OCI-LY7 (cell line): ENCODE measurements at regions not wholly inside any gene's neighbourhood (a gene's known extent, or its start where the extent isn't known, plus 50 kb on each side); places are given as distances from the start of the nearest gene placed in this dataset.
A peak's percentile ranks its signal among the peaks of the same experiment; 100 is the strongest.

Experiments
- BruUV-seq: library from RNA; stranded (reverse); fragments of 400-500 nt; replicated peaks from 2 replicates; lab custom pipeline; 2021; lab: Mats Ljungman, UMichigan
- CTCF ChIA-PET: fragments of 300-600 bp; sonication (Branson Sonifier 250); formaldehyde crosslinking; loops from one replicate; lab custom pipeline; 2022; ENCODE audit warnings: antibody characterized with exemption; ENCODE audit not compliant: unreplicated experiment; lab: Charles Lee
- POLR2A ChIA-PET: fragments of 300-600 bp; sonication (Branson Sonifier 250); formaldehyde crosslinking; loops from one replicate; lab custom pipeline; 2022; ENCODE audit warnings: antibody characterized with exemption; lab: Charles Lee
- DNase-seq: peaks from one replicate; pipeline ENCODE4 v3.0.0-alpha.2; 2015; ENCODE audit warnings: low spot score
- H2AFZ ChIP-seq: fragments of 200-600 bp; sonication (generic), shearing (Covaris generic); 2 replicates; pipeline ENCODE4 v1.6.1; 2014; ENCODE audit warnings: mild to moderate bottlenecking, antibody characterized with exemption, low read length, moderate library complexity
- H3K27ac ChIP-seq: fragments of 200-600 bp; sonication (generic); 2 replicates; pipeline ENCODE4 v1.5.1; 2014; ENCODE audit warnings: mixed run types, low read depth, mild to moderate bottlenecking, moderate library complexity, low read length, inconsistent platforms; ENCODE audit not compliant: poor library complexity, severe bottlenecking
- H3K36me3 ChIP-seq: fragments of 200-600 bp; sonication (generic); 2 replicates; pipeline ENCODE4 v1.6.1; 2014; ENCODE audit warnings: mild to moderate bottlenecking, antibody characterized with exemption, low read length, moderate library complexity, mixed read lengths; ENCODE audit not compliant: insufficient read depth
- H3K4me1 ChIP-seq: fragments of 200-600 bp; sonication (generic); 2 replicates; pipeline ENCODE4 v1.5.1; 2014; ENCODE audit warnings: mild to moderate bottlenecking, low read length; ENCODE audit not compliant: insufficient read depth, poor library complexity, severe bottlenecking
- H3K4me2 ChIP-seq: fragments of 200-600 bp; sonication (generic); 2 replicates; pipeline ENCODE4 v1.6.1; 2014; ENCODE audit warnings: mild to moderate bottlenecking, low read length
- H3K4me3 ChIP-seq: fragments of 200-600 bp; sonication (generic); 2 replicates; pipeline ENCODE4 v1.5.1; 2014; ENCODE audit warnings: mild to moderate bottlenecking, low read depth, low read length; ENCODE audit not compliant: poor library complexity, severe bottlenecking
- H3K79me2 ChIP-seq: fragments of 200-600 bp; sonication (generic); 2 replicates; pipeline ENCODE4 v1.6.1; 2016; ENCODE audit warnings: low read depth, mild to moderate bottlenecking, low read length, moderate library complexity, mixed read lengths; ENCODE audit not compliant: insufficient read depth
- H3K9me2 ChIP-seq: fragments of 200-600 bp; sonication (generic); 2 replicates; pipeline ENCODE4 v1.6.1; 2016; ENCODE audit warnings: mild to moderate bottlenecking, low read length, mixed read lengths; ENCODE audit not compliant: insufficient read depth
- H3K9me3 ChIP-seq: fragments of 200-600 bp; sonication (generic); 2 replicates; pipeline ENCODE4 v1.6.1; 2014; ENCODE audit warnings: mild to moderate bottlenecking, mixed run types, low read length, mixed read lengths
- H4K20me1 ChIP-seq: fragments of 200-600 bp; sonication (generic); 2 replicates; pipeline ENCODE4 v1.6.1; 2014; ENCODE audit warnings: mild to moderate bottlenecking, antibody characterized with exemption, low read length, moderate library complexity, mixed read lengths; ENCODE audit not compliant: insufficient read depth
- CTCF ChIP-seq: fragments of 200-600 bp; sonication (generic); conservative IDR thresholded peaks from 2 replicates; pipeline ENCODE4 v1.5.1; 2014; ENCODE audit warnings: mild to moderate bottlenecking, antibody characterized with exemption, low read length, moderate library complexity, mixed read lengths
- EZH2phosphoT487 ChIP-seq: fragments of 200-600 bp; sonication (generic); IDR thresholded peaks from 2 replicates; pipeline ENCODE4 v1.6.1; 2018; ENCODE audit warnings: low read depth, borderline replicate concordance, mild to moderate bottlenecking, mixed run types, antibody characterized with exemption, low read length, moderate library complexity, mixed read lengths
- intact Hi-C: fragments of 100-400 bp; cut with micrococcal nuclease; formaldehyde crosslinking; loops from one replicate; pipeline ENCODE4 v1.10.0; 2022; ENCODE audit not compliant: unreplicated experiment

- Histone ChIP-seq H4K20me1 (no peaks in the 10 kb centered on the region), H3K27ac (no peak overlapping the region), H2AFZ (no peak overlapping the region), H3K4me1 (no peaks in the 10 kb centered on the region), H3K36me3 (no peaks in the 10 kb centered on the region), H3K9me3 (no peaks in the 10 kb centered on the region), H3K79me2 (no peaks in the 10 kb centered on the region), H3K4me3 (no peak overlapping the region), H3K4me2 (no peak overlapping the region), H3K9me2 (no peaks in the 10 kb centered on the region)
- no TSS peak for BruUV-seq
- intact Hi-C loops, result no loop called here
- no peak for TF ChIP-seq CTCF
- TF ChIP-seq EZH2phosphoT487, result no peak
- CTCF ChIA-PET, result no interaction called here
- POLR2A ChIA-PET, result no interaction called here
- peak; percentile 30 for DNase-seq
These were observed 279.6 kb upstream of the CCDC196 start for GRCh38 chr14:66206554-66206953.

- no peaks in the 10 kb centered on the region for H4K20me1 ChIP-seq
- H3K9me2 ChIP-seq, result no peaks in the 10 kb centered on the region
- no peaks in the 10 kb centered on the region for H3K79me2 ChIP-seq
- no peaks in the 10 kb centered on the region for H3K36me3 ChIP-seq
- intact Hi-C loops, result no loop called here
- TF ChIP-seq EZH2phosphoT487 (no peak), CTCF (no peak)
- no peak overlapping the region for H3K4me3 ChIP-seq
- no peaks in the 10 kb centered on the region for H3K4me1 ChIP-seq
- H2AFZ ChIP-seq, result no peak overlapping the region
- H3K27ac ChIP-seq, result no peak overlapping the region
- POLR2A ChIA-PET, result no interaction called here
- no TSS peak for BruUV-seq
- CTCF ChIA-PET, result no interaction called here
- H3K9me3 ChIP-seq, result peaks cover 19% of the 10 kb centered on the region
- peak; percentile 39 for DNase-seq
- H3K4me2 ChIP-seq, result no peak overlapping the region
These were observed 269.4 kb upstream of the CCDC196 start for GRCh38 chr14:66216763-66217162.

- TF ChIP-seq CTCF (no peak), EZH2phosphoT487 (no peak)
- Histone ChIP-seq H3K79me2 (no peaks in the 10 kb centered on the region), H3K9me2 (no peaks in the 10 kb centered on the region), H3K36me3 (no peaks in the 10 kb centered on the region), H4K20me1 (no peaks in the 10 kb centered on the region), H3K9me3 (peaks cover 19% of the 10 kb centered on the region), H3K4me2 (no peak overlapping the region), H3K27ac (no peak overlapping the region), H3K4me3 (no peak overlapping the region), H3K4me1 (no peaks in the 10 kb centered on the region), H2AFZ (no peak overlapping the region)
- no peak for DNase-seq
- ChIA-PET POLR2A (interaction anchor here (0.6 kb wide), 1 partner anchor 63 kb away, joined by 3 read pairs; no protein-coding TSS in a partner anchor), CTCF (no interaction called here)
- no TSS peak for BruUV-seq
- intact Hi-C loops, result no loop called here
These were observed 266.3 kb upstream of the CCDC196 start for GRCh38 chr14:66219886-66220285.
